ENCODE measurements at regions not wholly inside any gene's neighbourhood (a gene's known extent, or its start where the extent isn't known, plus 50 kb on each side); places are given as distances from the start of the nearest gene placed in this dataset.
"Not testable (repeated sequence)": the region's sequence is repeated elsewhere in the genome, so short reads cannot be mapped to it uniquely, and the experiment has no call there.

DNA sequence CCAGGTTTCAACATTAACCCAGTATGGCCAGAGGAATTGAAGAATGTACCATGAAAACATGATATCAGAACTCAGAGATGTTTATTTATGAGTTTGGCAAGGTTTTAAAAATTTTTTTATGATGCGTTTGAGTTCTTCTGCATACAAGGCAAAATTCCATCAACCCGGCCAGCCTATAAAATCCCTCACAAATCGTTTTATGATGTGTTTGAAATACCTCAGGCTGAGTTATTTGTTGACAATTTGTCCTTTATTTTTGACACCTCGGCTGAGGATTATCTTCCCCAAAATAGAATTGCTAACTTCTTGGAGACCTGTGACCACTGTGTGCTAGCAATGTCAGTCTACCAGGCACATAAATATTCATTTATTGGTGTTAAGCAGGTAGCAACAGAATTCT, 91.9 kb upstream of the SLC24A3 start:
- no peak for DNase-seq

DNA sequence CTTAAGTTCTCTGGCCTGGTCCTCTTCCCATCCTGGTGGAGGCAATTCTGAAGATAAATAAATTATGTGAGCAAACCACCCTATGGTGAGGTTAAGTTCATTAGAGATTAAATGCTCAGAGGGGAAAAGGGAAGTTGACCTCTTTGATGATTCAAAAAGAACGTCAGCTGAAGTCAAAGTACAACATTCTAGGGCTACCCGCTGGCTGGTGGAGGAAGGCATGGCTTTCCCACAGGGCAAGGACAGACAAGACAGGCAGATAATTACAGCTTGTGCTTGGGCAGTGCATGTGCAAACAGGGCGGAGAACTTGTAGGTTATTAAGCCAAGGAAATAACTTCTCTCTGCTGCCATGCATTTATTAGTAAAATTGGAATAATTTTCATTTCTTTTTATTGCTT, 91.0 kb upstream of the SLC24A3 start:
- no peak for DNase-seq

DNA sequence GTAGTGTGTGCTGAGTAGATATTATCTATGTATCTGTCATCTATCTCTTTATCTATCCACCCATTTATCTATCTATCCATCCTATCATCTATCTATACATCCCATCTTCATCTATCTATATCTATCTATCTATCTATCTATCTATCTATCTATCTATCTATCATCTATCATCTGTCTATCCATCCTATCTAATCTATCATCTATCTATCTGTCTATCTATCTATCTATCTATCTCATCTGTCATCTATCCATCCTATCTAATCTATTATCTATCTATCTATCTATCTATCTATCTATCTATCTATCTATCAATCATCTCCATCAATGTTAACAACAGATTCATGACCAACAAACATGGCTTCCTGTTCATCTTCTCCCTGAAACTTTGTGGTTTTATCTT, 90.5 kb upstream of the SLC24A3 start:
- no peak for DNase-seq

DNA sequence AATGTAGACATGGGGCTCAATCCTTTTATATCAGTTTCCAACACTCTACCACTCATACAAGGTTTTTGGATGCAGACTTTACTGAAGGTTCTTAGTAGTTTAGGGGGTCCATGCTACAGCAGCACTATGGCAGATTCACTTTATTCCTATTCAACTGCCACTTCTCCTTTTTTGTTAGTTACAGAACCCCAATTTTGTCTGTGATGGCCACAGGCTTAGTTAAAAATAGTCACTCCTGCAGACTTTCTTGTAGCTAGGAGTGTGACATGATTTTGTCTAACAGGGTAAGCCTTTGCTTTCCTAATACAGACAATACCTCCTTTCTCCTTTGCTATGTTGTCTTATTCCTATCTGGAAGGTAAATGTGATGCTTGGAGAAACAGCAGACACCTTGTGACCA, 90.0 kb upstream of the SLC24A3 start:
- no peak for DNase-seq

DNA sequence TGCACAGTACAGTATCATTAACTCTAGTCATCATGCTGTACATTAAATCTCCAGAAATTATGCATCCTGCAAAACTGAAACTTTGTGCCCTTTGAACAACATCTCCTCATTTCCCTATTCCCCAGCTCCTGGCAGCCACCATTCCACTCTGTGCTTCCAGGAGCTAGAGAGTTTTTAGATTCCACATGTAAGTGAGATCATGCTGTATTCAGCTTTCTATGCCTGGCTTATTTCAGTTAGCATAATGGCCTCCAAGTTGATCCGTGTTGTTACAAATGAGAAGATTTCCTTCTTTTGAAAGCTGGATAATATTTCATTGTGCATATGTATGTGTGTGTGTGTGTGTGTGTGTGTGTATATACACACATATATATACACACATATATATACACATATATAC, 86.9 kb upstream of the SLC24A3 start:
- DNase-seq: no peak

DNA sequence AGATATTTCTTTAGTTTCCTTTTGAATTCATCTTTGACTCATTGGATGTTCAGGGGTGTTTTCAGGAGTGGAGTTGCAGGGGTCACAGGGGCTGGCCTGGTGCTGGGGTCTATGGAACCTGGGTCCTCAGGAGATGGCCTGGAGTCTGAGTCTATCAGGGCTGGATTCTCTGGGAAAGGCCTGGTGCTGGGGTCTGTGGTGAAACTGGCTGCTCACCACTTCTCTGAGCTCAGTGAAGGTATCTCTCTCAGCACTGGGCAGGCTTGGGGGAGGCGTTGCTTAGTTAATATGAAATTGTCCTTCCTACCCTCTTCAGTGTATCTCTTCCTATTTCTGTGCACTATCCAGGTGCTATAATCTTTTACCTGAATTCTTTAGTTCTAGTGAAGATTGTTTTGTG, 83.1 kb upstream of the SLC24A3 start:
- DNase-seq: no peak

DNA sequence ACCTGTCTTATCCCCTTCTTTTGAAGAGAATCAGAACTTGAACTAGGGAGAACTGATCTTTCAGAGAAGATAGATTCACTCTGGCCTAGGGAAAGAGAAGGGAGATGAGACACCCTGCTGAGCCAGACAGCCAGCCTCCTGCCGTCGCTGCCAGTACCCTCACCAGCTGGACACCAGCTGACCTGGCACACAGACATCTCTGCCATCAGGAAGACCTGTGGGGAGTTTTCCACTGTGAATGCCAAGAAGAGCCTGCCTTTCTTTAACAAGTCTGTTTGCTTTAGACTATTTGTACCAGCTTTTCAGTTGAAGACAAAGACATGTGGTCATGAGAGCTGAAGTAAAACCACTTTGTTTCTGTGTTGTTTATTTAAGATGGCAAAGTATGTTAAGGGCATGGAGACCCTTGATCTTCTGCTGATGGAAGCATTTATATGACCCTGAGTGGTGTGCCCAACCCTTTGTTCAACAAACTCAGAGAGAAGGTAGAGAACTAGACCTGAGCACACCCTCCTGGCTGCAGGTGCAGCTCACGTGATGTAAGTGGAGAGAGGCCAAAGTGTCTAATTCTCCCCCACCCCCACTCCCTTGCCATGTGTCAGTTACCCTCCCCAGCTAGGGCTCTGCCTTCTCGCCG, 82.3 kb upstream of the SLC24A3 start:
- DNase-seq: no peak

DNA sequence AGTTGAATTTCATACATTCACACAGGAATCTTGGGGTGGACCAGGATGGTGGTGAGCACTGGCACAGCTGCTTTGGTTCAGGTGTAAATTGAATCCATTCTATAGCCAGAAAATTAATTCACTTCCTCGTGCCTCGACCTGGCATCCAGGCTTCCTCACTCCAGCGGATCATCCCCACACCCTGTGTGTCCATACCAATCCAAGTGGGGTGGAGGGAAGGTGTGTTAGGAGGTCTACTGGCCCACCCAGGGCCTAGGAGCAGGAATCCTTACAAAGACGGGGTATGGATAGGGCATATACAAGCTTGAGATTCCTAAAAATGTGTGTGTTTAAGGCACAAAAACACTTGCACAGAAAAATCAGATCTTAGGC, 81.8 kb upstream of the SLC24A3 start:
- no peak for DNase-seq

DNA sequence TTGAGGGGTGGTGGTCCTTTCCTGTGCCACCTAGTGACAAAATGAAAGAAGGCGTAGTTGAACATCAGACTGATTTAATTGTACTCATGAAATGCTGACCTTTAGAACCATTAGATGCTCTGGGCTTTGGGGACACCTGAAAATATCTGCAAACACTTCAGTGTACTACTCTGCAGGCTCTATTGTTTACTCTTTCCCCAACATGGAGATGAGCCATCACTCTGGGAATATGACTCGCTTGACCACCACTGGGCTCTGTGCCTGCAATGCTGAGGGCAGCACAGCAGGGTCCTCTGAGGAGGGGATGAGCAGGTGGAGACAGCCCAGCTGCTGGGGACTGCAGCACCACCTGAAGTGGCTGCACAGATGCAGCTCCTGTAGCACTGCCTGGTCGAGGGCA, 74.8 kb upstream of the SLC24A3 start:
- no peak for DNase-seq

DNA sequence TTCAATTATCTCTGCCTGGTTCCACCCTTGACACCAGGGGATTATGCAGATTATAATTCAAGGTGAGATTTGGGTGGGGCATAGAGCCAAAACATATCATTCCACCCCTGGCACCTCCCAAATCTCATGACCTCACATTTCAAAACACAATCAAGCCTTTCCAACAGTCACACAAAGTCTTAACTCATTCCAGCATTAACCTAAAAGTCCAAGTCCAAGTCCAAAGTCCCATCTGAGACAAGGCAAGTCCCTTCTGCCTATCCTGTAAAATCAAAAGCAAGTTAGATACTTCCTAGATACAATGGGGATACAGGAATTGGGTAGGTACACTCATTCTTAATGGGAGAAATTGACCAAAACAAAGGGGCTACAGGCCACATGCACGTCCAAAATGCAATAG, 73.7 kb upstream of the SLC24A3 start:
- no peak for DNase-seq

DNA sequence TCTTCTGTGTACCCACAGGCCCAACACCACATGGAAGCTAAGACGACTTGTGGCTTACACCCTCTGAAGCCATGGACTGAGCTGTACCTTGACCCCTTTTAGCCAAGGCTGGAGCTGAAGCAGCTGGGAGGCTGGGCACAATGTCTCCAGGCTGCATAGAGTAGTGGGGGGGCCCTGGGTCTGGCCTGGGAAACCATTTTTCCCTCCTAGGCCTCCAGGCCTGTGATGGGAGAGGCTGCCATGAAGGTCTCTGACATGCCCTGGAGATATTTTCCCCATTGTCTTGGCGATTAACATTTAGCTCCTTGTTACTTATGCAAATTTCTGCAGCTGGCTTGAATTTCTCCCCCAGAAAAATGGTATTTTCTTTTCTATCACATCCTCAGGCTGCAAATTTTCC, 72.9 kb upstream of the SLC24A3 start:
- not testable (repeated sequence) for DNase-seq

DNA sequence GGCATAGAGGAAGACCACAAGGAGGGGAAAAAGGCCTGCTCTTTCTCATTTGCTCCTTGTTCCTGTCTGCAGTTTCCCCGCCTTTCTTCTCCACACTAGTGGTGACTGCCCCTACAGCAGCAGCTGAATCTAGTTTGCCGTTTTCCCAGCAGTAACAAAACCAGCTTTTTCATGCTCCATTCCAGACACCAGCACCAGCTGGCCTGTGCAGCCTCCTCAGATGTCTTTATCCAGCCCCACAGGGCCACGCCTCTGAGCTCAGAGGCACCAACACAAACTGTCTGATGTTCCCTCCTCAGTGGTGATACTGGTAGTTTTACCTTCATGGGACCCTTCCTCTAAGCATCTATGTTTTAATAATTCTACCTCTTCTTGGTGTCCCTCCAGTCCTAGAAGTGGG, 70.4 kb upstream of the SLC24A3 start:
- DNase-seq: no peak

DNA sequence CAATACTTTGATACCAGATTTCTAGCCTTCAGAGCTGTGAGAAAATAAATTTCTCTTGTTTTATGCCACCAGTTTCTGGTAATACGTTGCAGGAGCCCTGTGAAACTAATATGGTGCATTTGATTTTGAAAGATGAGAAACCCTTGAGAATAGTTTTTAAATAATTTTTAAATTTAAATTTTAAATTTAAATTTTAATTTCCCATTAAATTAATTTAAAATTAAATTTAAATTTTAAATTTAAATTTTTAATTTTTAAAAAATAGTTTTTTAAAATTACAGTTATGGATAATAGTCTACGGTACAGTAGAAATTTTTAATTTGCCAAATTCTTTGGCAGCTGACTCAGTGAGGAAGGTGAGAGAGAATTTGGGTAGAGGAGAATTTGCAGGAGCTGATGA, 68.6 kb upstream of the SLC24A3 start:
- no peak for DNase-seq

DNA sequence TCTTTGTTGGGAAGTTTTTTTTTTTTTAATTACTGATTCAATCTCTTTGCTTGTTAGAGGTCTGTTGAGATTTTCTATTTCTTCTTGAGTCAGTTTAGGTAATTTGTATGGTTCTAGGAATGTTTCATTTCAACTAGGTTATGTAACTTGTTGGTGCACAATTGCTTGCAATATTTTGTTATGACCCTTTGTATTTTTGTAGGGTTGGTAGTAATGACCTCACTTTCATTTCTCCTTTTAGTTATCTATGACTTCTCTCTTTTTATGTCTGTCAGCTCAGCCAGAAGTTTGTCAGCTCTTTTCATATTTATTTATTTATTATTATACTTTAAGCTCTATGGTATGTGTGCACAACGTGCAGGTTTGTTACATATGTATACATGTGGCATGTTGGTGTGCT, 51.1 kb upstream of the SLC24A3 start:
- DNase-seq: no peak
